GM12873 (cell line): ENCODE measurements at regions not wholly inside any gene's neighbourhood (a gene's known extent, or its start where the extent isn't known, plus 50 kb on each side); places are given as distances from the start of the nearest gene placed in this dataset.

Experiments used
- TF ChIP-seq, protein P1 (sequence below): IDR thresholded peaks from 2 replicates; pipeline ENCODE4 v1.5.1; 2012; ENCODE audit warnings: low read depth, mild to moderate bottlenecking, moderate library complexity, low read length, control low read depth; ENCODE audit not compliant: insufficient read depth; ENCODE audit errors: missing control alignments

DNA sequence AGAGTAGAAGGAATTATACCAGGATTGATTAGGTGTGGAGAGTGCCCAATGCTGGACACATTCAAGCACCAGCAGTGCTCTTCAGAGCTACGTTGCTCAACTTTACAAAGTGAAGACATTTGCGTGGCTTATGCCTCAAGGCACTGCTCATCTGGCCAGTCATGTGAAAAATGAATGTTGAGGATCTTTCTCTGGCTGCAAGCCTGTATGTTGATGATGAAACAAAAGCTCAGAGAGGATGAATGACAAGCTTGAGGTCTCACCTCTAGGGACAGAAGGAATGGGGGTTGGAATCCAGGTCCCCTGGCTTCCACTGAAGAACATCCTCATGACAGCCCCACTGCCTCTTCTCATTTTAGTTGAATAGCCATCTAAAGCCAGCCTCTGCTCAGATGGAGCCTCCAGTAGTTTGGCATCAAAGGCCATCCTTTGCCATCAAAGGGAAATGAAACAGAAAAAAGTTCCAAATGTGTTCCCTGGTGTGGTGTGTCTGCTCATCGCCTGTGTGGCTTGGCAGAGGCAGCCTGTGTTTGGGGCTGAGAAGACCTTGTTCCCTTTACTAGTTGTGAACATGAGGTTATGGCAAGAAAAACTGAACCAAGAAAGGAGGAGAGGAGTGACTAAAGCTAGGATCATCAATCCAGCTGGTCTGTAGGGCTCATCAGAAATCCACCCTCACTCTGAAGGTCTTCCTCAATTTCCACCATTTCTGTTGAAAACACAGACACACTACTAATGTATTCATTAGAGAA, 114.0 kb upstream of the KL start:
- TF ChIP-seq, protein P1, sequence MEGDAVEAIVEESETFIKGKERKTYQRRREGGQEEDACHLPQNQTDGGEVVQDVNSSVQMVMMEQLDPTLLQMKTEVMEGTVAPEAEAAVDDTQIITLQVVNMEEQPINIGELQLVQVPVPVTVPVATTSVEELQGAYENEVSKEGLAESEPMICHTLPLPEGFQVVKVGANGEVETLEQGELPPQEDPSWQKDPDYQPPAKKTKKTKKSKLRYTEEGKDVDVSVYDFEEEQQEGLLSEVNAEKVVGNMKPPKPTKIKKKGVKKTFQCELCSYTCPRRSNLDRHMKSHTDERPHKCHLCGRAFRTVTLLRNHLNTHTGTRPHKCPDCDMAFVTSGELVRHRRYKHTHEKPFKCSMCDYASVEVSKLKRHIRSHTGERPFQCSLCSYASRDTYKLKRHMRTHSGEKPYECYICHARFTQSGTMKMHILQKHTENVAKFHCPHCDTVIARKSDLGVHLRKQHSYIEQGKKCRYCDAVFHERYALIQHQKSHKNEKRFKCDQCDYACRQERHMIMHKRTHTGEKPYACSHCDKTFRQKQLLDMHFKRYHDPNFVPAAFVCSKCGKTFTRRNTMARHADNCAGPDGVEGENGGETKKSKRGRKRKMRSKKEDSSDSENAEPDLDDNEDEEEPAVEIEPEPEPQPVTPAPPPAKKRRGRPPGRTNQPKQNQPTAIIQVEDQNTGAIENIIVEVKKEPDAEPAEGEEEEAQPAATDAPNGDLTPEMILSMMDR: no peak

DNA sequence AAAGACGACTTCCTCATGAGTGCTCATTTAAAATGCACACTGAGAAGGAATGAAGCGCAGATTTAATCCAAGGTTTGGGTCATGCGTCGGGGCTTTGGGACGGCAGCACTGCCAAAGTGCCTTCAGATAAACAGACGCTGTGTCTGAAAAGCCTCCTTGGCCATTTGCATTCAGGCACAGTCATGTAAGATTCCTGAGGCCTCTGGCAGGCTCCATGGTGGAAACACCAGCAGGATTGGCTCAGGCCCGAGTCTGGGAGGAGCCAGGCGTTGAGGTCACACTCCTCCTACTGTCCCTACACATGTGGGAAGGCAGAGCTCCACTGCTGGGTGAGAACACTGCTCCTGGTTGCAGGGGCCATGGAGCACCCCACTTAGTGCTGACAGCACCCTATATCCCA, 113.3 kb upstream of the KL start:
- TF ChIP-seq, protein P1: no peak

DNA sequence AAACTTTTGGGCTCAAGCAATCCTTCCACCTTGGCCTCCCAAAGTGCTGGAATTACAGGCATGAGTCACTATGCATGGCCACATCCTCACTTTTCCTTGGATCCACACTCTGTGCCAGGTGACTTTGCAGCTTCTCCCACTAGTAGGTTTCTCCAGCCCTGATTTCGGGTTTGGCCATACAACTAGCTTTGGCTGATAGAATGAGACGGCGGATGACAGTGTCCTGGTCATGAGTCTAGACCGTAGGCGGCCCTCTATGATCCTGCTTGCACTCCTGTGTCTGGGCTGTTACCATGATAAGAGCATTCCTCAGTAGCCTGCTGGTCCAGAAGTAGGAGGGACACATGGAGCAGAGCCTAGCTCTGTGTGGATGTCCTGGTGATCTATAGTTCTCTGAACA, 112.5 kb upstream of the KL start:
- TF ChIP-seq, protein P1: no peak

DNA sequence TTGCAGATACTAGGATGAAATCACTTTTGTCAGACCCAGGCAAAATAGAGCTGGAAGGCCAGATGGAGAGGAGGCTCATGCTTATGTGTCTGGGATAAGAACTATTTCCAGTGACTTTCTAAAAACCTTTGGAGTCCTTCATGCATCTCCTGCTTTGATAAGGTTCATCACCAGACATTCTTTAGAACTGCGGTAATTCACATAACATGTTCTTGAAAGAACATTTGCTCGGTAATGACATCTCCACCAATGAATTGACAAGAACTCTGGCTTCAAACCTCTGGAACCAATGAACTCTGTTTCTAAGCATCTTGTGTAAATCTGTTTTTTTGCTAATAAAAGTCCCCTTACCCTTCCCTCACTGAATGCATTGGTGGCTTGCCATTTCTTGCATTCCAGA, 112.0 kb upstream of the KL start:
- TF ChIP-seq, protein P1: no peak

DNA sequence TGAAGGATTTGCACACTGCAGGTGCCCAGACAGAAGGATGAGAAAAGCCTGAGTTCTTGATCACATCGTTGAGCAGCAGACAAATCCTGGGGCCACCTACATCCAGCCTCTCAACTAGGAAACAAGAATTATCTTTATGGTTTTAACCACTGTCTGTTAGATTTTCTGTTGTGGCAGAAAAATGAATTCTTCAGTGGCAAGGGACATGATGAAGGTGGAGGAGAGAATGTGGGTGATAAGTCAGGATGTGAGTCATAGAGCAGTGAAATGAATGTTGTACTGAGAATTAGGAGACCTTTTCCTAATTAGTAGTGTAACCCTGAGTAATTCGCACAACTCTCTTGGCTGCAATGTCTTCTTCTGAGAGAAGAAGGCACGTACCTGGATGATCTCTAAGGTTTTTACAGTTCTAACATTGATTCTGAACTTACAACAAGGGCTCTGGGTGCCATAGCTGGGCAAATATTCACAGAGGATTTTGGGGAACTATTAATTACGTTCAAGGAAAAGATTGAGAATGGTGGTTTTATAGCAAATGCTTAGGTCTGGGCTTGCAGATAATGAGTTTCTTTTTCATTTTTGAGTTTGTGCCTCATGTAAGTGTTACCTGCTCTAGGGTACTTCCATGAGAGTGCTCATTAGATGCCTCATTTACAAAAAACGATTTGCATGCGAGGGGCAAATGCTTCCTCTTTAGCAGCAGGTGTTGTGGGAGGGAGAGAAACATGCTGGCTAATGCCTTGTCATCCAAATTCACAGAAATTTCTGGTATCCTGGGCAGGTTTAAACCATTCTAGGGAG, 111.0 kb upstream of the KL start:
- TF ChIP-seq, protein P1: no peak

DNA sequence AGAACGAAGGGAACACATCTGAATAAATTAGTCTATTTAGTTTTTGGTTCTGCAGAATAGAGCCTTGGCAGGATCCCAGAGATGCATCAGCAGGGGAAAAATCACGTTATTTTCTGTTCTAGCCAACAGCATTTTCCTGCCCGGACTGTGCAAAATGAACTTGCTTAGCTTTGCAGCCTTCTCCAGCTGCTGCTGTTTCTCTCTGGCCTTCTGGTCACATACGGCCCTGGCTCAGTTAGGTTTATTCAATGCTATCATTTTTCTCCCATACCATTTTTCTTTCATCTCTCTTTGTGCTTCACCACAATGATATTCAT, 110.4 kb upstream of the KL start:
- TF ChIP-seq, protein P1: no peak

DNA sequence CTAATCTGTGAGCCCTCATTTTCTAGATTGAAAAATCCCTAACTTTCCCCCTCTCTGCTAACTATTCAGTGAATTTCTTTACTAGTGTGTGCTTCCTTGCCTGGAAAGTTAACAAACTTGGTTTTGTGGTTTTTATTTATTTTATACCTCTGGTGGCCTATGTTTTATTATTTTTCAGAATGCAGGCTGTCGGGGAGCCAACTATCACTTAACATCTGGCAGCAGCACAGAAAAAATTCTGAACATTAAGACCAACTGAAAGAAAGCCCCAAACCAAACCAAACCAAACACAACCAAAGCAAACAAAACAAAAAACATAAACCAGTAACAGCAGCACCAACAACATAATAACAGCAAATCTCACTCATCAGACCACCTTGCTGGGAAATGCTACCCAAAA, 109.0 kb upstream of the KL start:
- TF ChIP-seq, protein P1: no peak
